HG03460 (cell line): ENCODE measurements at regions not wholly inside any gene's neighbourhood (a gene's known extent, or its start where the extent isn't known, plus 50 kb on each side); places are given as distances from the start of the nearest gene placed in this dataset.

Experiments used
- ATAC-seq: cut with Tn5 transposase; IDR thresholded peaks from one replicate; pipeline ENCODE4 v1.9.1; 2021; ENCODE audit not compliant: unreplicated experiment

DNA sequence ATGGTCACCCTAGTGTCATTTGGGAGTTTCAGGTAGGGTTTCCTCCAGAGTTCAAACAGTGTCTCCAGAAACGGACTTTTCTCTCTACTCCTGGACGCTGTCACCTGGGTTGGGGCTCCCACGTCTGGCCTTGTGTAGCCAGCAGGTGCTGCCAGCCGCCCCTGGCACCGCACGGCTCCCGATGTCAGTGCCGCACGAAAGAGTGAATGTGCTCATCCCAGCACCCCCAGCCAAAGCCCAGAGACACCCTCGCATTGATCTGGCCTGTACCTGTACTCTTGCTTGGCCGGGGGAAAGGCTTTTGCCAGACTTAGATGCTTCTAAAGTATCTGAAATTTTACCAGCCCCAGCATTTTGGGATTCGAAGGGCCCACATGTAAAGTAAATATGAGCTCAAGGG lies 351.9 kb downstream of the C16orf95 start:
- ATAC-seq, result no peak

DNA sequence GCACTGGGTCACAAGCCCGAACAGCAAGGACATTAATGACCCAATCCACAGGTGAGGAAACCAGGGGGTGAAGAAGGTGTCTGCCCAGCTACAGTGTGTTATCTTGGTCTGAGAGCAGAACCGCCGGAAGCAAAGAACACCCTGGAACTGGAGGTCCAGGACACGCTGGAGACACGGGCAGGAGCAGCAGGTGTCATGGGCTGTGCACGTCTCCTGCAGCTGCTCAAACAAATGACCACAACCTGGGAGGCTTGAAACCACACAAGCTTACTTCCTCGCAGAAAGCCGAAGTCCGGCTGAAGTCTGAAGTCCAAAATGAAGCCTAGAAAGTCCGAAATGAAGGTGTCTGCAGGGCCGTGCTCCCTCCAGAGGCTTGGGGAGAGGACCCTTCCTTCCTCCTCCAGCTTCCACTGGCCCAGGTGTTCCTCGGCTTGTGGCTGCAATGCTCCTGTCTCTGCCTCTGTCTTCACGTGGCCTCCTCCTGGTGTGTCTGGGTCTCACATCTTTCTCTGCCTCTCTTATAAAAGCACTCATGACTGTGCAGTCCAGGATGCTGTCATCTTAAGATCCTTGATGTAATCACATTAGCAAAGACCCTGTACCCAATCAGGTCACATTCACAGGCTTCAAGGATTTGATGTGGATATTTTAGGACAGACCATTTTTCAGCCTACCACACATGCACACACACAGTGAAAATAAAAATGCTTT lies 351.2 kb downstream of the C16orf95 start:
- no peak for ATAC-seq

DNA sequence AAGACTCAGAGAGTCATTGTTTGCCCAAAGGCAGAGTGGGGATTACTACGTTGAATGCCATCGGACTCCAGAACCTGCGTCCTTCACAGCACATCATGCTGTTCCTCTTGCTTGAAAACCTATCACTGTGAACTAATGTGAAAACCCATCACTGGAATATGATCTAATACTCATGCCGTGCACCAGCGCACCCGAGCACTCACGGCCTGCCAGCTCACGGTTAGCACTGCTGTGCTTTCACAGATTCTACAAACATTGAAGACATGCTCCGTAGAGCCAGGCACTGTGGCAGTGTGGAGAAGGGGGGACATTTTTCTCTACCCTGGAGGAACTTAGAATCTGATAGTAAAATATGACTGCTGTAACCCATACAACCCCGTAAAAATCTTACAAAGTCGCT lies 350.4 kb downstream of the C16orf95 start:
- ATAC-seq, result no peak

DNA sequence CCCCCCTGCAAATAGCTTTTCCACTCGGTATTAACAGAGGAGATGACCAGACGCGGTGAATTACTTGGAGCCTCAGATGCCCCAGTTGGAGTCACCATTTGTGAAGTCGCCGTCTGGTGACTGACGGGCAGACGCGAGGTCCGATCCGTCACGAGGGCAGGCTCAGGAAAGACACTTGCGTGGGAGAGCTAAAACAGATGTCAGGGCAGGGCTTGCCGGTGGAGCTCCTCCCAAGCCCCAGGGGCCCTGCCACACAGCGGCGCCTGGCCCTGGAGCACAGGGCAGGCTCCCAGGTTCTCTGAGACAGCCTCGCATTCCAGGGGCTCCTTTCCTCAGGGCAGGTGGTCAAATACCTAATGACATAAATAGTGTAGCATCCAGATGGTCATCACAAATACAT lies 348.3 kb downstream of the C16orf95 start:
- ATAC-seq, result no peak

DNA sequence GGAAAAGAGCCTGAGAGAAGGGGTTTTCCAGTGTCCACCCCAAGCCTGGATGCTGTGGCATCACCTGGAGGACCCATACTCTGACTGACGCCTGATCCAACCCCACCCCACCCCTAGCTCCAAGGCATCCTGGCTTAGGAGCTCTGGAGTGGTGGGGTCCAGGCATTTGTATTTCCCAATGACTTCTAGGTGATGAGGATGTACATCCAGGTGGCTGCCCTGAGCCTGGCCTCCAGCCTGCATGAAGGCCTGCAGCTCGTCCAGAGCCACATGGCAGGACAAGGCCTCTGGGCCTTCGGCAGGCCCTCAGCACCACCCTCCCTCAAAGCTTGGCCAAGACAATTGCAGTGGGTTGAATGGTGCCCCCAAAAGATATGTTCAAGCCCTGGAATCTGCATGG lies 347.5 kb downstream of the C16orf95 start:
- no peak for ATAC-seq

DNA sequence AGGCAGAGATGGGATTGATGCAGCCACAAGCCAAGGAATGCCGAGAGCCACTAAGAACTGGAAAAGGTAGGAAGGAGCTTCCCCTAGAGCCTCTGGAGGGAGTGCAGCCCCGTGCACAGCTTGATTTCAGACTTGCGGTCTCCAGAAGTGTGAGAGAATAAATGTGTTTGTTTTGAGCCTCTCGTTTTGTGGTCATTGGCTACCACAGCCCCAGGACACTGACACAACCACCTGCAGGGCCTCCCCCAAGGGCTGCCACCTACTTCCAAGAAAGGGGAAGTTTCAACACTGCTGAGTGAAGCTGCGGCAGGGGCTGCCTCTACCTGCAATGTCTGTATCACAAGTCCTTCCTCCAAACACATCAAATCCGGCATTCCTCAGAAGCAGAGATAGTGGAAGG lies 346.9 kb downstream of the C16orf95 start:
- ATAC-seq, result no peak

DNA sequence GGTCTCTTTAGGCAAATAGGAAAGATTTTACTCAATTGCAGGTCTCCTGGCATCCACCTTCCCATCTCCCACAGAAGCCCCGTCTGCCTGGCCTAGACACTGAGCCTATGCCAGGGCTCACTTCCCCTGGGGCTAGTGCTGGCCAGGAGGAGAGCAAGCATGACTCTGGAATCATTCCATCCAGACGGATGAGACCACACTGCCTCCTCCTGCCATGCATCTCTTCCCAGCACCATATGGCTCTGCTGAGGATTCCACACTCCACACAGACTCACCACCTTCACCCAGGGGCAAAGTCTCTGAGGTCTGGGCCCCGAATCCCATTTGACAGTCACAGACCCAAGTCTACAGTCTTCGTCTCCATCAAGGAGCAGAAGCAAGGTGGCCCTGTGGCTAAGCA lies 346.5 kb downstream of the C16orf95 start:
- ATAC-seq, result no peak

DNA sequence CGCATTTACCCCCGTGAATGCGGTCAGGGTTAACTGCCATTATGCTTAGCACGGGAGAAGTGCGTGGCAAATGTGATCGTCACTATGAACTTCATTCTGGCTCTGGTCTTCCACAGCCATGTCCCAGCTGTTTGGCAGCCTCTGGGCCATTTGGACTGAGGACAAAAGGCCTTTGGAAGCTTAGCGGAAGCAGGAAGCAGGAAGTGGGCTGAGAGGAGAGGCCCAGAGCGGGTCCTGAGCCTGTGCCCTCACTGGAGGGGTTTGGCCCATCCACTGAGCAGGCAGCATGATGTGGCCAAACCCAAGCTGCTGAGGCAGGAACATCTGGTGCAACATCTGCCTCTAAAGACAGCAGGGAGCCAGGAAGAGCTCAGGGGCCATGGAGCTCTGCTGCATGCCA lies 345.9 kb downstream of the C16orf95 start:
- no peak for ATAC-seq

DNA sequence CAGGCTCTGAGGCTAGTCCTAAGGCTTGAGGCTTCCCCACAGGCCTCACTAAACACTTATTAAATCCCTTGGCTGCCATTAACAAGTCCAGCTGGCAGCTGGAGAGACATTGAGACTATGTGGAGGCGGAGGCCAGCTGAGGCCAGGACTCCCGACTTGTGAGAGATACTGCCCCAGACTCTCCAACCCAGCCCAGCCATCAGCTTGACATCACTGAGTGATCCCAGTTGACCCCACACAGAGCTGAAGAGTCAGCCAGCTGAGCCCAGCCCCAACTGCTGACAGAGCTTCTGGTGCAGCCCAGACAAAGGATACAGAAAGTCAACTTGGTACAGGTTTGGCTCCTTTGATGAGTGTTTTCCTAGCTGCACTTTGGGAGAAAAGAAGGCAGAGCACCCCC lies 343.1 kb downstream of the C16orf95 start:
- no peak for ATAC-seq

DNA sequence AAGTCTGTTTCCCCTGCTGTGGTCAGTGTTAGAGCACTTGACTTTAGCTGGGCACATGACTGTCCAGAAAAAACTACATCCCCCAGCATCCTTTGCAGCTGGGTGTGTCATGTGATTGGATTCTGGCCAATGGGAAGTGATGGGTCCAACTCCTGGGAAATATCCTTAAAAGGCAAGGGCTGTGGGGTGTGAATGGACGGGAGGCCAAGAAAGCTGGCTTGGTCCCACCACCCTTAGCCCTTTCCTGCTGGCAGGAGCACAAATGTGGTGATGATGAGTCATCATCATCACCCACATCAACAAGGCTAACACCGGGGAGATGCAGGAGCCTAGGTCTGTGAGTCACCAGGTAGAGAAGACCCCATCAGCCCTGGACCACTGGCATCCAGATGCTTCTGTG lies 341.7 kb downstream of the C16orf95 start:
- ATAC-seq, result no peak

DNA sequence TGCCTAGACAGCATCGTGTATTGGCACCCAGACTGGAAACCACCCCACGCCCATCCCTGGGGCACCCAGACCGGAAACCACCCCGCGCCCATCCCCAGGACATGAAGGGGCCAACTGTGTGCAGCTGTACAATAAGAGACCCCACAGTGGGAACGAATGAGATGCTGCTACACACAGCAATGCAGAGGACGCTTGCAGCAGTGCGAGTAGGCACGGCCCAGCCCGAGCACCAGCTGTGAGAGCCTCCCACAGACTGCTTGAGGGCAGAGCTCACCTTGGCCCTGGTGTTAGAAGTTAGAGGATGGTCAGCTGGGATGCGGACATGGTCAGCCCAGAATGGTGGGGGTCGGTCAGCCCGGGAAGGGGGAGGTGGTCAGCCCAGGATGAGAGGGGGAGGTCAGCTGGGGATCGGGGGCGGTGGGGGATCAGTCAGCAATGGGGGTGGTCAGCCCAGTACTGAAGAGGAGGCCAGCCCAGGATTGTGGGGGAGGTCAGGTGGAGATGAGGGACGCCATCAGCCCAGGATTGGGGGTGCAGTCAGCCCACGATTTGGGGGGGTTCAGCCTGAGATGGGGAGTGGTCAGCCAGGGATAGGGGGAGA lies 340.0 kb downstream of the C16orf95 start:
- no peak for ATAC-seq

DNA sequence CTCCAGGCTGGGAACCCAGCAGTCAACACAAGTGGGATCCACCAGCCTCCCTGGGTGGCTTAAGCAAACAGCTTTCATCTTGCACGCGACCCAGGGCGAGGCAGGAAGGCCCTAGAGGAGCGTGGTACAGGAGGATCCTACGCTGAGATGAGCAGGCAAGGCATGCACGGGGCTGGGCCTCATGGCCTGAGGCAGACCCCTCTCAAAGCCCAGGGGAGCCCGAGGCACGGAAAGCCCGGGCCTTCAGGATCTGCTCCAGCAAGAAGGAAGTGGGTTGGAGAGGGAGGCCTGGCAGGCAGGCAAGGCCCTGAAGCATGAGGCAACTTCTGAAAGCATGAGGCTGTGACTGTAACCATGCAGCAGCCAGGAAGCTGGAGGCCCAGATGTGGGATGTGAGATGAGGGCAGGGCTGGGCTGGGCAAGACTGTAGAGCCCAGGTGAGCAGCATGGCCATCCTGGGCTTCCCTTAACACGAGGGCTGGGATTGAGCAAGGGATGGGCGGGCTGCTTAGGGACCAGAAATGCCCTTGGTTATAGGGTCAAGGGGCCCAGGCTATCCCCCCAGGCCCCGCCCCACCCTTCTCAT lies 338.7 kb downstream of the C16orf95 start:
- no peak for ATAC-seq

DNA sequence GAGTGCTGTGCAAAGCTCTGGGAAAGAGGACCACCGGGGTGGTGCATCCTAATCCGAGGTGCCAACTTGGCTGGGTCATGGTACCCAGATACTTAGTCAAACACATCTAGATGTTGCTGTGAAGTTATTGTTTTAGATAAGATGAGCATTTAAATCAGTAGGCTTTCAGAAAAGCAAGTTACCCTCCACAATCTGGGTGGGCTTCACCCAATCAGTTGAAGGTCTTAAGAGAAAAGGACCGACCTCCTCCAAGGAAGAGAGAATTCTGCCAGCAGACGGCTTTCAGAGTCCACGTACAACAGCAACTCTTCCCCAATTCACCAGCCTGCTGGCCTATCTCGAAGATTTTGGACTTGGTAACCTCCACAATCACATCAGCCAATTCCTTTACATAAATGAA lies 338.1 kb downstream of the C16orf95 start:
- no peak for ATAC-seq

DNA sequence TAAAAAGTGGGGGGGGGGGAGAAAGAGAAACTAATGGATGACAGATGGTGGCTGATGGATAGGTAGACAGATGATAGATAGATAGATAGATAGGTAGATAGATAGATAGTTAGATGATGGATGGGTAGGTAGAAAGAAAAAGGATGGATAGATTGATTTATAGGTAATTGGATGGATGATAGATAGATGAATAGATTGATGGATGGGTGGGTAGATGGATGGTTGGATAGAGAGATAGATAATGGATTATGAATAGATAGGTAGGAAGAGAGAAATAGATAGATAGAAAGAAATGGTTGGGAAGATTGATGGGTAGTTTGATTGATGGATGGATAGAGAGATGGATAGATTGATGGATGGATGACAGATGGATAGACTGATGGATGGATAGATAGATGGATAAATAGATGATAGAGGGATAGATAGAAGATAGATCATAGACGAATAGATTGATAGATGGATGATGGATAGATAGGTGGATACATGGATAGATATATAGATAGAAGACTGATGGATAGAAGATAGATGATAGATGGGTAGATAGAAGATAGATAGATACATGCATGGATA lies 337.1 kb downstream of the C16orf95 start:
- ATAC-seq, result no peak

DNA sequence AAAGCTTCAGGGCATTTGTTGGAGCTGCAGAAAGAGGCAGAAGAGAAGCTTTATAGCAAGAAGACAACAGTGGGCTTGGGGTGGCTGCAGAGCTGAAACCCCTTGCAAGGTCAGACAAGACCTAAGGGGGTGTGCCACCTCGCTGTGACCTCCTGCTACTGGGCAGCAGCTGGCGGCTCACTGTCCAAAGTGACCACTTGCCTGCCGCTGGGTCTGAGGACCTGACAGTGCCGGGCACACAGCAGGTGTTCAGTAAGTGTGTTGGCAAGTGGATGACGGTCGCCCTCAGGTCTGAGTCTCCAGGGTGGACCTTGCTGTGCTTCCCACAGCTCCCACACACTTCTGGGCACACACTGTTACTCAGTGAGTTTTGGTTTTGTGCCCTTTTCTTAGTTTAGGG lies 336.5 kb downstream of the C16orf95 start:
- ATAC-seq, result no peak

DNA sequence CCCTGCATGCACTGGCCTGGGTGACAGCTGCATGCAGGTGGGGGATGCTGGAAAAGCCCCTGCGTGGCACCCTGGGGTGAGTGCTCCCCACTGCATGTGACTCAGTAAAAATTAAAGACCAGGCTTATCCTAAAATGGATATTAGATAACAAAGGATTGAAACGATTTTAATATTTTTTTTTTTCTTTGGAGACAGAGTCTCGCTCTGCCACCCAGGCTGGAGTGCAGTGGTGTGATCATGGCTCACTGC lies 334.9 kb downstream of the C16orf95 start:
- no peak for ATAC-seq

DNA sequence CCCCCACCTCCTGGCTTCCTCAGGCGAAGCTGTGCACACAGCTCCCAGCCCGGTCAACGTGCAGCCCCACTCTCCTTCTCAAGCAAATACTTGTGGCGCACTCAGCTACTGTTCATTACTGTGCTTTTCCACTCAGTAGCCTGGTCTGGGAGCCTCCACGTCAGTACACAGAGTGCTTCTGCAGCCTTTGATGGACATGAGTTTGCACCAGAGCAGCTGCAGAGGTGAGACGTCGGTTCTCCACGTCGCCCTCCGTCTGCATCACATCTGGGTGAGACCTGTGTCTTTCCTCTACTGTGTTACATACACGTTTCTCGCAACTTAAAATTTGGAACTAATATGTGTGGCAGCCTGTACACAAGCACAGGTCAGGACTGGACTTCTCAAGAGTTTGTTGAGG lies 334.3 kb downstream of the C16orf95 start:
- ATAC-seq, result no peak

DNA sequence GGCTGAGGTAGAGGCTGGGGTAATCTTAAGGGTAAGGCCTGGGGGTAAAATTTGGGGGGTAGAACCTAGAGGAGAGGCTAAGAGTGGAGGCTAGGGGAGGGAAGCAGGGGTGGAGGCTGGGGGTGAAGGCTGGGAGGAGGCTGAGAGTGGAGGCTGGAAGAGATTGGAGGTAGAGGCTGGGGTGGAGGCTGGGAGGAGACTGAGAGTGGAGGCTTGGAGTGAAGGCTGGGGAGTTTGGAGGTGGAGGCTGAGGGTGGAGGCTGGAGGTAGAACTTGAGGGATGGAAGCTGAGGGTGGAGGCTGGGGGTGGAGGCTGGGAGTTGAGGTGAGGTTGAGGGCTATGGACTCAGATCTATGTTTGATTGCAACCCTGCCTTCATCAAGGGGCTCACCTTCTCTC lies 333.6 kb downstream of the C16orf95 start:
- no peak for ATAC-seq

DNA sequence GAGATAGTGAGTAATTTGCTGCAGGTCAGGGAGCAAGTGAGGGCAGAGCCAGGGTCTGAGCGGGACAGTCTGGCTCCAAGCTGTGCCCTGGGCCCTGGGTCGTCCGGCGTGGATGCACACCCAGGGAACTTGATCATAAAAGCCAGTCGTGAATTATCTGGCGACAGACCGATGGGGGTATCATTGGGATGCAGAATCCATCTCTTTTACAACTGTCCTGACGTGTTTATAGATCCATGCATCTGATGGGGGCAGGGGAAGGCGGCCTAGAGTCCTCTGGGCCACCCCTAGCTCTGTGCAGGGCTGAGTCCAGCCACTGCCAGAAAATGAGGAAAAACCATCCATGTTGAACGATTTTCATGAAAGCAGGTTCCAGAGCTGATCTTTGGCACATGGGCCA lies 332.8 kb downstream of the C16orf95 start:
- no peak for ATAC-seq

DNA sequence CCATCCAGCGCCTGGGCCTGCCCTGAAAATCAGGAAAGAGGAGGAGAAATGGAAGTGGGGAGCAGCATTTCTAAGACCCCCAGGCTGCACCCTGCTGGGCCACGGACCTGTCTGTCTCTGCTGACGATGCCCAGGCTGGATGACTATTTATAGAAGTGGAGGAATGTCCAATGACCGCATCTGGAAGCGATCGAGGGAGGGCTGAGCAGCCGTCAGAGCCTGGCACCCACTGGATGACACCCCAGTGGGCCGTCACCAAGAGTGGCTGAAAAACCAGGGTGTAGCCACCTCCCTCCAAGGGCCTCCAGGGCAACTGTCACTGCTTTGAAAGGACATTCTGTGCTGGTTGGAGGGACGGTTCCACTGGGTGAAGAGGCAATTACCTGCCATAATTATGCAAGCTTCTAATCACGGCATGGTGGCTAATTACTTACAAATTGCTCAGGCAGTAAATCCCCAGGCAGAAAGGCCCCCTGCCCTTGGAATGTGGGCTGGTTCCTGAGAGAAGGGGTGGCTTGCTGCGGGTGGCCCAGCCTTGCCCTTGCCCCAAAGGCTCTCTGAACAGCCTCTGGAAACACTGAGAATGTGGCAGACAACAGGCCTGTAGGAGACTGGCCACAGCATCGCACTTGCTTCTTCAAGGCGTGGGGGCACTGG lies 332.1 kb downstream of the C16orf95 start:
- ATAC-seq, result no peak

DNA sequence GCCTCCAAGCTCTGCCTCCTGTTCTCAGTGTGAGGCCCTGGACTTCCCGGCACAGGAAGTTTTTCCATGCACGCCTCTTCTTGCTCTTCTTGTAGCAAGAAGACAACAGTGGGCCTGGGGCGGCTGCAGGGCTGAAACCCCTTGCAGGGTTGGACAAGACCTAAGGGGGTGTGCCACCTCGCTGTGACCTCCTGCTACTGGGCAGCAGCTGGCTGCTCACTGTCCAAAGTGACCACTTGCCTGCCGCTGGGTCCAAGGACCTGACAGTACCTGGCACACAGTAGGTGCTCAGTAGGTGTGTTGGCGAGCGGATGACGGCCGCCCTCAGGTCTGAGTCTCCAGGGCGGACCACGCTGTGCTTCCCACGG lies 331.6 kb downstream of the C16orf95 start:
- ATAC-seq, result no peak

DNA sequence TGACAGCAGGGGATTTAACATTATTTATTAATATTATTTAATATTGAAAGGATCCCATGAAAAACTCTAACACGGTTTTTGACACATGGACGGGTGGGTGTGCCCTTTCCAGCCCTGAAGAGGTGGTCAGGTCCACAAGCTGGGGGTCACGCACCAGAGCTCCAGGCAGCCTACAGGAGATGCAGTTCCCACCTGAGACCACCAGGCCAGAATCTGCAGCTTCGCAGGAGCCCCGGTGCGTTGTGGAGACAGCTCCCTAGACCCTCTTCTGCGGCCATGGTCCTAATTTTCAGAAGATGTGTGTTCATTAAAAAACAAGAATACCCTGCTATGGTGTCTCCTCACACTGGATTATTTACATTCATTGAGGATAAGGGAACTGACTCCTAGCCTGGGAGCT lies 331.1 kb downstream of the C16orf95 start:
- no peak for ATAC-seq
